ENCODE measurements at regions not wholly inside any gene's neighbourhood (a gene's known extent, or its start where the extent isn't known, plus 50 kb on each side); places are given as distances from the start of the nearest gene placed in this dataset.

GRCh38 chr2:83461135-83461534, 997.9 kb downstream of the SUCLG1 start:
- DNase-seq (ENCODE audit: low read depth, low spot score) (no peak), ATAC-seq (no peak)
- POLR2A ChIA-PET = no interaction called here
- TF ChIP-seq POLR2AphosphoS5 (IDR thresholded peaks at IDR 0.05; ENCODE audit: low read depth, low read length) (no peak), SIN3A (IDR thresholded peaks at IDR 0.05; ENCODE audit: borderline replicate concordance, insufficient read depth, low read depth, low read length) (no peak), TCF7L2 (IDR thresholded peaks at IDR 0.05; ENCODE audit: low read depth, low read length) (no peak)
- TF ChIP-seq, protein P1, sequence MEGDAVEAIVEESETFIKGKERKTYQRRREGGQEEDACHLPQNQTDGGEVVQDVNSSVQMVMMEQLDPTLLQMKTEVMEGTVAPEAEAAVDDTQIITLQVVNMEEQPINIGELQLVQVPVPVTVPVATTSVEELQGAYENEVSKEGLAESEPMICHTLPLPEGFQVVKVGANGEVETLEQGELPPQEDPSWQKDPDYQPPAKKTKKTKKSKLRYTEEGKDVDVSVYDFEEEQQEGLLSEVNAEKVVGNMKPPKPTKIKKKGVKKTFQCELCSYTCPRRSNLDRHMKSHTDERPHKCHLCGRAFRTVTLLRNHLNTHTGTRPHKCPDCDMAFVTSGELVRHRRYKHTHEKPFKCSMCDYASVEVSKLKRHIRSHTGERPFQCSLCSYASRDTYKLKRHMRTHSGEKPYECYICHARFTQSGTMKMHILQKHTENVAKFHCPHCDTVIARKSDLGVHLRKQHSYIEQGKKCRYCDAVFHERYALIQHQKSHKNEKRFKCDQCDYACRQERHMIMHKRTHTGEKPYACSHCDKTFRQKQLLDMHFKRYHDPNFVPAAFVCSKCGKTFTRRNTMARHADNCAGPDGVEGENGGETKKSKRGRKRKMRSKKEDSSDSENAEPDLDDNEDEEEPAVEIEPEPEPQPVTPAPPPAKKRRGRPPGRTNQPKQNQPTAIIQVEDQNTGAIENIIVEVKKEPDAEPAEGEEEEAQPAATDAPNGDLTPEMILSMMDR (IDR thresholded peaks at IDR 0.05) = no peak
- TF ChIP-seq, protein P2, sequence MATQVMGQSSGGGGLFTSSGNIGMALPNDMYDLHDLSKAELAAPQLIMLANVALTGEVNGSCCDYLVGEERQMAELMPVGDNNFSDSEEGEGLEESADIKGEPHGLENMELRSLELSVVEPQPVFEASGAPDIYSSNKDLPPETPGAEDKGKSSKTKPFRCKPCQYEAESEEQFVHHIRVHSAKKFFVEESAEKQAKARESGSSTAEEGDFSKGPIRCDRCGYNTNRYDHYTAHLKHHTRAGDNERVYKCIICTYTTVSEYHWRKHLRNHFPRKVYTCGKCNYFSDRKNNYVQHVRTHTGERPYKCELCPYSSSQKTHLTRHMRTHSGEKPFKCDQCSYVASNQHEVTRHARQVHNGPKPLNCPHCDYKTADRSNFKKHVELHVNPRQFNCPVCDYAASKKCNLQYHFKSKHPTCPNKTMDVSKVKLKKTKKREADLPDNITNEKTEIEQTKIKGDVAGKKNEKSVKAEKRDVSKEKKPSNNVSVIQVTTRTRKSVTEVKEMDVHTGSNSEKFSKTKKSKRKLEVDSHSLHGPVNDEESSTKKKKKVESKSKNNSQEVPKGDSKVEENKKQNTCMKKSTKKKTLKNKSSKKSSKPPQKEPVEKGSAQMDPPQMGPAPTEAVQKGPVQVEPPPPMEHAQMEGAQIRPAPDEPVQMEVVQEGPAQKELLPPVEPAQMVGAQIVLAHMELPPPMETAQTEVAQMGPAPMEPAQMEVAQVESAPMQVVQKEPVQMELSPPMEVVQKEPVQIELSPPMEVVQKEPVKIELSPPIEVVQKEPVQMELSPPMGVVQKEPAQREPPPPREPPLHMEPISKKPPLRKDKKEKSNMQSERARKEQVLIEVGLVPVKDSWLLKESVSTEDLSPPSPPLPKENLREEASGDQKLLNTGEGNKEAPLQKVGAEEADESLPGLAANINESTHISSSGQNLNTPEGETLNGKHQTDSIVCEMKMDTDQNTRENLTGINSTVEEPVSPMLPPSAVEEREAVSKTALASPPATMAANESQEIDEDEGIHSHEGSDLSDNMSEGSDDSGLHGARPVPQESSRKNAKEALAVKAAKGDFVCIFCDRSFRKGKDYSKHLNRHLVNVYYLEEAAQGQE (IDR thresholded peaks at IDR 0.05; ENCODE audit: insufficient read depth in 1 of 2, low read depth in 2 of 2, low read length in 1 of 2) = no peak
- Histone ChIP-seq H3K9me3 (ENCODE audit: control insufficient read depth, insufficient read depth, low read depth, low read length) (no peaks in the 10 kb centered on the region), H3K36me3 (ENCODE audit: control insufficient read depth, insufficient read depth, low read length) (no peaks in the 10 kb centered on the region), H3K27me3 (ENCODE audit: control insufficient read depth, insufficient read depth, low read length) (no peaks in the 10 kb centered on the region), H3K4me1 (ENCODE audit: control insufficient read depth, insufficient read depth, low read length) (no peaks in the 10 kb centered on the region), H3K27ac (ENCODE audit: low read length) (no peak overlapping the region), H3K4me3 (ENCODE audit: low read depth in 2 of 2, low read length in 2 of 2) (no peak overlapping the region)
- CTCF ChIA-PET = no interaction called here
- intact Hi-C loops (cut with micrococcal nuclease; ENCODE audit: unreplicated experiment) (no loop called here), in situ Hi-C loops (cut with HindIII; ENCODE audit: low pct_unique_long_range_greater_than_20kb, low sequenced_read_pairs) (no loop called here)
- no TSS peak for BruUV-seq (replicated peaks)

GRCh38 chr2:83459456-83459855, 999.6 kb downstream of the SUCLG1 start:
- H3K27ac ChIP-seq (ENCODE audit: low read length) = no peak overlapping the region
- H3K9me3 ChIP-seq (ENCODE audit: control insufficient read depth, insufficient read depth, low read depth, low read length) = no peaks in the 10 kb centered on the region
- H3K36me3 ChIP-seq (ENCODE audit: control insufficient read depth, insufficient read depth, low read length) = no peaks in the 10 kb centered on the region
- intact Hi-C loops (cut with micrococcal nuclease; ENCODE audit: unreplicated experiment) (no loop called here), in situ Hi-C loops (cut with HindIII; ENCODE audit: low pct_unique_long_range_greater_than_20kb, low sequenced_read_pairs) (no loop called here)
- DNase-seq (ENCODE audit: low read depth, low spot score) (no peak), ATAC-seq (no peak)
- ChIA-PET POLR2A (no interaction called here), CTCF (no interaction called here)
- no peak for TF ChIP-seq TCF7L2 (IDR thresholded peaks at IDR 0.05; ENCODE audit: low read depth, low read length)
- no peak for TF ChIP-seq SIN3A (IDR thresholded peaks at IDR 0.05; ENCODE audit: borderline replicate concordance, insufficient read depth, low read depth, low read length)
- TF ChIP-seq, protein P1 (IDR thresholded peaks at IDR 0.05) = no peak
- no peak for TF ChIP-seq POLR2AphosphoS5 (IDR thresholded peaks at IDR 0.05; ENCODE audit: low read depth, low read length)
- TF ChIP-seq, protein P2 (IDR thresholded peaks at IDR 0.05; ENCODE audit: insufficient read depth in 1 of 2, low read depth in 2 of 2, low read length in 1 of 2) = no peak
- no peaks in the 10 kb centered on the region for H3K27me3 ChIP-seq (ENCODE audit: control insufficient read depth, insufficient read depth, low read length)
- H3K4me3 ChIP-seq (ENCODE audit: low read depth in 2 of 2, low read length in 2 of 2) = no peak overlapping the region
- BruUV-seq (replicated peaks) = no TSS peak
- H3K4me1 ChIP-seq (ENCODE audit: control insufficient read depth, insufficient read depth, low read length) = no peaks in the 10 kb centered on the region

All from Panc1 (cell line).